ENCODE measurements at regions not wholly inside any gene's neighbourhood (a gene's known extent, or its start where the extent isn't known, plus 50 kb on each side); places are given as distances from the start of the nearest gene placed in this dataset.
A peak's percentile ranks its signal among the peaks of the same experiment; 100 is the strongest.

DNA sequence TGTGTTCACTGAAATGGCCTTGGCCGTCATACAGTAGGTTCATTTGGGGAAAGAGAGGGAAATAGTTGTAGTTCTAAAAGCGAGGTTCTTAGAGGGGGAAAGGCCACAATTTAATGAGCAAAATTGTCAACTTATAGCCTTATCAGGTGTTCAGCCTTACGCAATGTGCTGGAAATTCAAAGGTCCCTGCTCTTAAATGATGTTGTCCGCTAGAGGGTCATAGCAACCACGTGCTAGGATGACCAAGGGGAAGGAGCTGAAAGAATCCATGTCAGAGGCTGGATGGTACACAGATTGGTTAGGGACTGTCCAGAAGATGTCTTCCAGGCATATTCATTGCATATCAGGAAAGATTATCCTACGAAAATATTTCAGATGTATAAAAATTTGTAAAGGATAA lies 282.3 kb upstream of the MEX3C start (continued):
- TF ChIP-seq SP1 (CRISPR knock-in tag; IDR thresholded peaks at IDR 0.05) (no peak), MCM5 (IDR thresholded peaks at IDR 0.05; ENCODE audit: low read depth) (no peak), E2F5 (CRISPR knock-in tag; IDR thresholded peaks at IDR 0.05) (no peak), ESRRA (IDR thresholded peaks at IDR 0.05; ENCODE audit: borderline replicate concordance, low read depth) (no peak), FOXK1 (CRISPR knock-in tag; IDR thresholded peaks at IDR 0.05; ENCODE audit: borderline replicate concordance) (no peak), CAMTA2 (CRISPR knock-in tag; conservative IDR thresholded peaks at IDR 0.05) (no peak), ERF (CRISPR knock-in tag; IDR thresholded peaks at IDR 0.05) (no peak), MYC (IDR thresholded peaks at IDR 0.05; ENCODE audit: low read depth, low read length) (peak; percentile 21; the same call in 1 of the 2 replicates), MYC (CRISPR knock-in tag; IDR thresholded peaks at IDR 0.05; ENCODE audit: borderline replicate concordance, low read depth) (no peak), RCOR1 (IDR thresholded peaks at IDR 0.05; ENCODE audit: borderline replicate concordance in 1 of 2, low read depth in 2 of 2, low read length in 2 of 2) (no peak), ATF7 (IDR thresholded peaks at IDR 0.05) (no peak)
- TF ChIP-seq, protein P1, sequence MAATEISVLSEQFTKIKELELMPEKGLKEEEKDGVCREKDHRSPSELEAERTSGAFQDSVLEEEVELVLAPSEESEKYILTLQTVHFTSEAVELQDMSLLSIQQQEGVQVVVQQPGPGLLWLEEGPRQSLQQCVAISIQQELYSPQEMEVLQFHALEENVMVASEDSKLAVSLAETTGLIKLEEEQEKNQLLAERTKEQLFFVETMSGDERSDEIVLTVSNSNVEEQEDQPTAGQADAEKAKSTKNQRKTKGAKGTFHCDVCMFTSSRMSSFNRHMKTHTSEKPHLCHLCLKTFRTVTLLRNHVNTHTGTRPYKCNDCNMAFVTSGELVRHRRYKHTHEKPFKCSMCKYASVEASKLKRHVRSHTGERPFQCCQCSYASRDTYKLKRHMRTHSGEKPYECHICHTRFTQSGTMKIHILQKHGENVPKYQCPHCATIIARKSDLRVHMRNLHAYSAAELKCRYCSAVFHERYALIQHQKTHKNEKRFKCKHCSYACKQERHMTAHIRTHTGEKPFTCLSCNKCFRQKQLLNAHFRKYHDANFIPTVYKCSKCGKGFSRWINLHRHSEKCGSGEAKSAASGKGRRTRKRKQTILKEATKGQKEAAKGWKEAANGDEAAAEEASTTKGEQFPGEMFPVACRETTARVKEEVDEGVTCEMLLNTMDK (IDR thresholded peaks at IDR 0.05; ENCODE audit: borderline replicate concordance, insufficient read depth, low read depth, low read length, poor library complexity, severe bottlenecking) = no peak

Data from K562 (cell line).